ENCODE measurements at regions not wholly inside any gene's neighbourhood (a gene's known extent, or its start where the extent isn't known, plus 50 kb on each side); places are given as distances from the start of the nearest gene placed in this dataset.

GRCh38 chr18:70450426-70451253 lies 161.8 kb downstream of the SOCS6 start:
- H3K4me1 ChIP-seq (ENCODE audit: insufficient read depth, low read length, poor library complexity, severe bottlenecking), result no peaks in the 10 kb centered on the region
- no TSS peak for BruUV-seq (replicated peaks)
- peak; percentile 48 for DNase-seq (ENCODE audit: low spot score)
- TF ChIP-seq EZH2 (IDR thresholded peaks at IDR 0.05; ENCODE audit: borderline replicate concordance, low read depth, low read length, poor library complexity, severe bottlenecking) (no peak), CTCF (conservative IDR thresholded peaks at IDR 0.05; ENCODE audit: low read depth, low read length) (peak; percentile 65)
- H3K27me3 ChIP-seq (replicated peaks; ENCODE audit: insufficient read depth, low read depth, low read length, poor library complexity), result no peaks in the 10 kb centered on the region
- intact Hi-C loops (cut with micrococcal nuclease; ENCODE audit: unreplicated experiment), result loop anchor here (1.0 to 10.0 kb wide), 2 partner anchors 254 to 1606 kb away; no protein-coding TSS in a partner anchor
- ChIA-PET POLR2A (ENCODE audit: low non-redundant PET) (no interaction called here), CTCF (interaction anchor here (0.6 kb wide), 1 partner anchor 255 kb away, joined by 3 read pairs; no protein-coding TSS in a partner anchor)
- no peaks in the 10 kb centered on the region for H3K36me3 ChIP-seq (ENCODE audit: insufficient read depth, low read length, poor library complexity, severe bottlenecking)
- no peak overlapping the region for H3K27ac ChIP-seq (ENCODE audit: low read depth, low read length, poor library complexity, severe bottlenecking)
- H3K9me3 ChIP-seq (ENCODE audit: low read depth, low read length, poor library complexity, severe bottlenecking), result no peaks in the 10 kb centered on the region
- H3K4me3 ChIP-seq (ENCODE audit: low read depth, low read length, poor library complexity, severe bottlenecking), result no peak overlapping the region

- intact Hi-C loops (cut with micrococcal nuclease; ENCODE audit: unreplicated experiment), result no loop called here
- Histone ChIP-seq H3K9me3 (ENCODE audit: low read depth, low read length, poor library complexity, severe bottlenecking) (peaks cover 4% of the 10 kb centered on the region), H3K27ac (ENCODE audit: low read depth, low read length, poor library complexity, severe bottlenecking) (no peak overlapping the region), H3K4me3 (ENCODE audit: low read depth, low read length, poor library complexity, severe bottlenecking) (no peak overlapping the region), H3K4me1 (ENCODE audit: insufficient read depth, low read length, poor library complexity, severe bottlenecking) (no peaks in the 10 kb centered on the region), H3K36me3 (ENCODE audit: insufficient read depth, low read length, poor library complexity, severe bottlenecking) (no peaks in the 10 kb centered on the region), H3K27me3 (replicated peaks; ENCODE audit: insufficient read depth, low read depth, low read length, poor library complexity) (no peaks in the 10 kb centered on the region)
- DNase-seq (ENCODE audit: low spot score), result no peak
- ChIA-PET POLR2A (ENCODE audit: low non-redundant PET) (no interaction called here), CTCF (no interaction called here)
- BruUV-seq (replicated peaks), result no TSS peak
- TF ChIP-seq CTCF (conservative IDR thresholded peaks at IDR 0.05; ENCODE audit: low read depth, low read length) (no peak), EZH2 (IDR thresholded peaks at IDR 0.05; ENCODE audit: borderline replicate concordance, low read depth, low read length, poor library complexity, severe bottlenecking) (no peak)
Measured at GRCh38 chr18:70448588-70448987, 159.7 kb downstream of the SOCS6 start.

GRCh38 chr18:70446063-70446462 lies 157.2 kb downstream of the SOCS6 start:
- no TSS peak for BruUV-seq (replicated peaks)
- CTCF ChIA-PET, result no interaction called here
- intact Hi-C loops (cut with micrococcal nuclease; ENCODE audit: unreplicated experiment), result no loop called here
- Histone ChIP-seq H3K4me1 (ENCODE audit: insufficient read depth, low read length, poor library complexity, severe bottlenecking) (no peaks in the 10 kb centered on the region), H3K27ac (ENCODE audit: low read depth, low read length, poor library complexity, severe bottlenecking) (no peak overlapping the region), H3K9me3 (ENCODE audit: low read depth, low read length, poor library complexity, severe bottlenecking) (peaks cover 15% of the 10 kb centered on the region), H3K27me3 (replicated peaks; ENCODE audit: insufficient read depth, low read depth, low read length, poor library complexity) (no peaks in the 10 kb centered on the region), H3K36me3 (ENCODE audit: insufficient read depth, low read length, poor library complexity, severe bottlenecking) (no peaks in the 10 kb centered on the region), H3K4me3 (ENCODE audit: low read depth, low read length, poor library complexity, severe bottlenecking) (no peak overlapping the region)
- TF ChIP-seq EZH2 (IDR thresholded peaks at IDR 0.05; ENCODE audit: borderline replicate concordance, low read depth, low read length, poor library complexity, severe bottlenecking), result no peak
- TF ChIP-seq CTCF (conservative IDR thresholded peaks at IDR 0.05; ENCODE audit: low read depth, low read length), result no peak
- DNase-seq (ENCODE audit: low spot score), result no peak
- POLR2A ChIA-PET (ENCODE audit: low non-redundant PET), result no interaction called here

Data from A673 (cell line).